Chondrocyte (in vitro differentiated cells): ENCODE measurements at regions not wholly inside any gene's neighbourhood (a gene's known extent, or its start where the extent isn't known, plus 50 kb on each side); places are given as distances from the start of the nearest gene placed in this dataset.
A peak's percentile ranks its signal among the peaks of the same experiment; 100 is the strongest.

Experiments used
- DNase-seq: peaks from one replicate; pipeline ENCODE4 v3.0.0; 2021; ENCODE audit warnings: mixed read lengths, low spot score
- H3K27ac Mint-ChIP-seq: one replicate; pipeline ENCODE4 v1.8.0; 2021; ENCODE audit warnings: mild to moderate bottlenecking, moderate library complexity, mixed read lengths; ENCODE audit not compliant: unreplicated experiment
- H3K27me3 Mint-ChIP-seq: 2 replicates; pipeline ENCODE4 v1.8.0; 2021; ENCODE audit warnings: low read depth, mixed read lengths
- H3K36me3 Mint-ChIP-seq: 2 replicates; pipeline ENCODE4 v1.8.0; 2021; ENCODE audit warnings: low read depth, mixed read lengths
- H3K4me1 Mint-ChIP-seq: 2 replicates; pipeline ENCODE4 v1.8.0; 2021; ENCODE audit warnings: low read depth, mild to moderate bottlenecking, mixed read lengths
- H3K4me3 Mint-ChIP-seq: one replicate; pipeline ENCODE4 v1.8.0; 2021; ENCODE audit warnings: mild to moderate bottlenecking, moderate library complexity, mixed read lengths; ENCODE audit not compliant: unreplicated experiment
- H3K9me3 Mint-ChIP-seq: 2 replicates; pipeline ENCODE4 v1.8.0; 2021; ENCODE audit warnings: low read depth, mixed read lengths
- CTCF ChIP-seq: fragments of 200-600 bp; sonication (generic); IDR thresholded peaks from 2 replicates; pipeline ENCODE4 v1.5.0; 2021; ENCODE audit warnings: antibody characterized with exemption, mild to moderate bottlenecking, moderate library complexity

- Mint-ChIP-seq H3K36me3 (no peaks in the 10 kb centered on the region), H3K9me3 (peaks cover 2% of the 10 kb centered on the region), H3K27me3 (no peaks in the 10 kb centered on the region), H3K4me3 (no peak overlapping the region), H3K4me1 (peaks cover 36% of the 10 kb centered on the region), H3K27ac (peak overlapping the region; percentile 70)
- DNase-seq = no peak
- no peak for TF ChIP-seq CTCF
Measured at GRCh38 chr6:113447088-113447831, 409.9 kb upstream of the MARCKS start.

- peaks cover 36% of the 10 kb centered on the region for H3K4me1 Mint-ChIP-seq
- peak overlapping the region; percentile 49 for H3K27ac Mint-ChIP-seq
- H3K36me3 Mint-ChIP-seq = no peaks in the 10 kb centered on the region
- DNase-seq = no peak
- no peaks in the 10 kb centered on the region for H3K27me3 Mint-ChIP-seq
- TF ChIP-seq CTCF = no peak
- H3K9me3 Mint-ChIP-seq = peaks cover 2% of the 10 kb centered on the region
- no peak overlapping the region for H3K4me3 Mint-ChIP-seq
Measured at GRCh38 chr6:113449051-113449450, 408.1 kb upstream of the MARCKS start.

- Mint-ChIP-seq H3K27ac (peak overlapping the region; percentile 60), H3K4me1 (peaks cover 36% of the 10 kb centered on the region), H3K36me3 (no peaks in the 10 kb centered on the region), H3K9me3 (peaks cover 2% of the 10 kb centered on the region), H3K27me3 (no peaks in the 10 kb centered on the region), H3K4me3 (no peak overlapping the region)
- DNase-seq = no peak
- no peak for TF ChIP-seq CTCF
Measured at GRCh38 chr6:113450061-113450465, 407.1 kb upstream of the MARCKS start.

GRCh38 chr6:113451049-113451448 lies 406.1 kb upstream of the MARCKS start:
- no peak for TF ChIP-seq CTCF
- no peaks in the 10 kb centered on the region for H3K36me3 Mint-ChIP-seq
- no peak overlapping the region for H3K27ac Mint-ChIP-seq
- no peak overlapping the region for H3K4me3 Mint-ChIP-seq
- peaks cover 36% of the 10 kb centered on the region for H3K4me1 Mint-ChIP-seq
- no peak for DNase-seq
- H3K9me3 Mint-ChIP-seq = peaks cover 1% of the 10 kb centered on the region
- no peaks in the 10 kb centered on the region for H3K27me3 Mint-ChIP-seq

GRCh38 chr6:113457198-113457597 lies 399.9 kb upstream of the MARCKS start:
- Mint-ChIP-seq H3K27me3 (no peaks in the 10 kb centered on the region), H3K4me3 (no peak overlapping the region), H3K36me3 (no peaks in the 10 kb centered on the region), H3K9me3 (no peaks in the 10 kb centered on the region), H3K27ac (peak overlapping the region; percentile 82), H3K4me1 (peaks cover 31% of the 10 kb centered on the region)
- DNase-seq = no peak
- TF ChIP-seq CTCF = no peak
